ENCODE measurements at regions not wholly inside any gene's neighbourhood (a gene's known extent, or its start where the extent isn't known, plus 50 kb on each side); places are given as distances from the start of the nearest gene placed in this dataset.

GRCh38 chr13:84399320-84400085, 517.2 kb upstream of the SLITRK1 start:
- DNase-seq, result no peak

GRCh38 chr13:84393981-84394625, 511.8 kb upstream of the SLITRK1 start:
- no peak for DNase-seq

GRCh38 chr13:84380866-84381265, 498.6 kb upstream of the SLITRK1 start:
- no peak for DNase-seq

- DNase-seq, result no peak
Observed at GRCh38 chr13:84377106-84377505, 494.8 kb upstream of the SLITRK1 start.

- DNase-seq, result no peak
Observed at GRCh38 chr13:84366506-84366905, 484.2 kb upstream of the SLITRK1 start.

GRCh38 chr13:84362777-84363176, 480.5 kb upstream of the SLITRK1 start:
- no peak for DNase-seq

- no peak for DNase-seq
Observed at GRCh38 chr13:84360822-84361221, 478.5 kb upstream of the SLITRK1 start.

GRCh38 chr13:84358601-84359000, 476.3 kb upstream of the SLITRK1 start:
- DNase-seq, result no peak

GRCh38 chr13:84352946-84353345, 470.7 kb upstream of the SLITRK1 start:
- no peak for DNase-seq

- DNase-seq, result no peak
Observed at GRCh38 chr13:84339456-84339855, 457.2 kb upstream of the SLITRK1 start.

GRCh38 chr13:84332346-84332745, 450.1 kb upstream of the SLITRK1 start:
- no peak for DNase-seq

GRCh38 chr13:84315527-84315926, 433.3 kb upstream of the SLITRK1 start:
- DNase-seq, result no peak

- DNase-seq, result no peak
Observed at GRCh38 chr13:84303035-84303434, 420.8 kb upstream of the SLITRK1 start.

- DNase-seq, result no peak
Observed at GRCh38 chr13:84297251-84297650, 415.0 kb upstream of the SLITRK1 start.

- DNase-seq, result no peak
Observed at GRCh38 chr13:84296401-84296800, 414.1 kb upstream of the SLITRK1 start.

- DNase-seq, result no peak
Observed at GRCh38 chr13:84294576-84294975, 412.3 kb upstream of the SLITRK1 start.

GRCh38 chr13:84290386-84290785, 408.1 kb upstream of the SLITRK1 start:
- no peak for DNase-seq

- DNase-seq, result no peak
Observed at GRCh38 chr13:84279166-84279565, 396.9 kb upstream of the SLITRK1 start.

- DNase-seq, result no peak
Observed at GRCh38 chr13:84272877-84273562, 390.7 kb upstream of the SLITRK1 start.

- DNase-seq, result no peak
Observed at GRCh38 chr13:84265257-84265764, 383.0 kb upstream of the SLITRK1 start.

- DNase-seq, result no peak
Observed at GRCh38 chr13:84263354-84264069, 381.2 kb upstream of the SLITRK1 start.

GRCh38 chr13:84255226-84255797, 373.0 kb upstream of the SLITRK1 start:
- DNase-seq, result no peak

GRCh38 chr13:84249463-84249862, 367.2 kb upstream of the SLITRK1 start:
- DNase-seq, result no peak

All from AML-193 (cell line).